HEK293 (cell line): ENCODE measurements at regions not wholly inside any gene's neighbourhood (a gene's known extent, or its start where the extent isn't known, plus 50 kb on each side); places are given as distances from the start of the nearest gene placed in this dataset.

Experiments
- CTCF ChIA-PET: fragments of 350-600 bp; formaldehyde crosslinking; extraction: SDS; loops from one replicate; lab custom pipeline; 2021; ENCODE audit warnings: antibody characterized with exemption; lab: Yijun Ruan, JAX
- POLR2A ChIA-PET: fragments of 300-600 bp; formaldehyde crosslinking; extraction: SDS; loops from one replicate; lab custom pipeline; 2020; ENCODE audit warnings: antibody characterized with exemption, inconsistent platforms; lab: Yijun Ruan, JAX
- H3K27ac ChIP-seq: fragments of 200-500 bp; sonication (Bioruptor generic); 2 replicates; pipeline ENCODE4 v1.5.1; 2014; ENCODE audit warnings: low read depth, low read length, control low read depth, inconsistent platforms; ENCODE audit errors: extremely low read depth
- H3K36me3 ChIP-seq, 2 experiments: fragments of 200-500 bp in 1 of 2; sonication (Bioruptor generic) in 1 of 2; 1 replicate in 1 of 2; 2 replicates in 1 of 2; pipeline ENCODE4 v1.5.1; 2014 to 2017; ENCODE audit warnings: inconsistent platforms in 2 of 2, low read length in 2 of 2; ENCODE audit not compliant: control insufficient read depth in 2 of 2, insufficient read depth in 1 of 2
- H3K4me1 ChIP-seq: fragments of 200-500 bp; sonication (Bioruptor generic); 2 replicates; pipeline ENCODE4 v1.5.1; 2014; ENCODE audit warnings: mild to moderate bottlenecking, low read length, inconsistent platforms; ENCODE audit not compliant: control insufficient read depth, insufficient read depth
- H3K4me3 ChIP-seq: 2 replicates; pipeline ENCODE4 v1.5.1; 2011; ENCODE audit warnings: low read depth, mild to moderate bottlenecking, control low read depth, low read length, moderate library complexity
- H3K9me3 ChIP-seq: fragments of 200-500 bp; sonication (Bioruptor generic); 2 replicates; pipeline ENCODE4 v1.5.1; 2014; ENCODE audit warnings: low read depth, low read length, inconsistent platforms; ENCODE audit not compliant: control insufficient read depth, insufficient read depth
- IKZF3 ChIP-seq: fragments of 450-650 bp; IDR thresholded peaks from 2 replicates; pipeline ENCODE4 v1.5.0; 2018; ENCODE audit warnings: missing biosample characterization, mild to moderate bottlenecking, missing genetic modification characterization, moderate library complexity
- KLF16 ChIP-seq: fragments of 450-650 bp; formaldehyde crosslinking; IDR thresholded peaks from 2 replicates; pipeline ENCODE4 v1.5.1; 2017; ENCODE audit warnings: missing biosample characterization, missing genetic modification characterization
- KLF8 ChIP-seq: fragments of 450-650 bp; formaldehyde crosslinking; IDR thresholded peaks from 2 replicates; pipeline ENCODE4 v1.5.1; 2016; ENCODE audit warnings: missing biosample characterization, missing genetic modification characterization
- OVOL3 ChIP-seq: fragments of 450-650 bp; formaldehyde crosslinking; IDR thresholded peaks from 2 replicates; pipeline ENCODE4 v1.5.1; 2016; ENCODE audit warnings: missing biosample characterization, missing genetic modification characterization
- SP7 ChIP-seq: fragments of 450-650 bp; formaldehyde crosslinking; IDR thresholded peaks from 2 replicates; pipeline ENCODE4 v1.5.1; 2016; ENCODE audit warnings: missing biosample characterization, missing genetic modification characterization
- TSHZ1 ChIP-seq: fragments of 450-650 bp; formaldehyde crosslinking; IDR thresholded peaks from 2 replicates; pipeline ENCODE4 v1.5.1; 2016; ENCODE audit warnings: missing biosample characterization, missing genetic modification characterization, borderline replicate concordance
- ZNF157 ChIP-seq: fragments of 450-650 bp; formaldehyde crosslinking; IDR thresholded peaks from 2 replicates; pipeline ENCODE4 v1.5.1; 2016; ENCODE audit warnings: missing biosample characterization, missing genetic modification characterization
- ZNF19 ChIP-seq: fragments of 450-650 bp; formaldehyde crosslinking; IDR thresholded peaks from 2 replicates; pipeline ENCODE4; 2016; ENCODE audit warnings: missing biosample characterization, missing genetic modification characterization, low read depth
- ZNF2 ChIP-seq: fragments of 450-650 bp; formaldehyde crosslinking; IDR thresholded peaks from 2 replicates; pipeline ENCODE4 v1.5.1; 2016; ENCODE audit warnings: missing biosample characterization, missing genetic modification characterization
- ZNF302 ChIP-seq: fragments of 450-650 bp; formaldehyde crosslinking; IDR thresholded peaks from 2 replicates; pipeline ENCODE4 v1.5.1; 2016; ENCODE audit warnings: missing biosample characterization, missing genetic modification characterization, low read depth
- ZNF354C ChIP-seq: fragments of 450-650 bp; formaldehyde crosslinking; IDR thresholded peaks from 2 replicates; pipeline ENCODE4 v1.5.1; 2016; ENCODE audit warnings: missing biosample characterization, missing genetic modification characterization, low read depth, borderline replicate concordance
- ZNF362 ChIP-seq: fragments of 450-650 bp; formaldehyde crosslinking; IDR thresholded peaks from 2 replicates; pipeline ENCODE4 v1.5.1; 2016; ENCODE audit warnings: missing biosample characterization, missing genetic modification characterization
- ZNF48 ChIP-seq: fragments of 450-650 bp; formaldehyde crosslinking; IDR thresholded peaks from 2 replicates; pipeline ENCODE4 v1.5.1; 2016; ENCODE audit warnings: missing biosample characterization, missing genetic modification characterization
- ZNF610 ChIP-seq: fragments of 450-650 bp; formaldehyde crosslinking; IDR thresholded peaks from 2 replicates; pipeline ENCODE4 v1.5.1; 2016; ENCODE audit warnings: missing biosample characterization, missing genetic modification characterization, borderline replicate concordance
- ZNF664 ChIP-seq: fragments of 450-650 bp; formaldehyde crosslinking; IDR thresholded peaks from 2 replicates; pipeline ENCODE4 v1.5.1; 2016; ENCODE audit warnings: missing biosample characterization, missing genetic modification characterization
- ZNF704 ChIP-seq: fragments of 450-650 bp; formaldehyde crosslinking; IDR thresholded peaks from 2 replicates; pipeline ENCODE4 v1.5.1; 2016; ENCODE audit warnings: missing biosample characterization, missing genetic modification characterization
- ZSCAN30 ChIP-seq: fragments of 450-650 bp; IDR thresholded peaks from 2 replicates; pipeline ENCODE4 v1.5.1; 2018; ENCODE audit warnings: missing biosample characterization, mild to moderate bottlenecking, missing genetic modification characterization, moderate library complexity
- ZXDB ChIP-seq: fragments of 450-650 bp; formaldehyde crosslinking; IDR thresholded peaks from 2 replicates; pipeline ENCODE4 v1.5.1; 2016; ENCODE audit warnings: missing biosample characterization, missing genetic modification characterization
- TF ChIP-seq, protein P1 (sequence below): fragments of 450-650 bp; formaldehyde crosslinking; IDR thresholded peaks from 2 replicates; pipeline ENCODE4 v1.5.1; 2016; ENCODE audit warnings: missing biosample characterization, missing genetic modification characterization
- TF ChIP-seq, protein P2 (sequence below): fragments of 450-650 bp; formaldehyde crosslinking; IDR thresholded peaks from 2 replicates; pipeline ENCODE4 v1.5.0; 2017; ENCODE audit warnings: missing biosample characterization, missing genetic modification characterization, borderline replicate concordance
- TF ChIP-seq, protein P3 (sequence below): fragments of 450-650 bp; formaldehyde crosslinking; IDR thresholded peaks from 2 replicates; pipeline ENCODE4 v1.5.1; 2016; ENCODE audit warnings: missing biosample characterization, missing genetic modification characterization

- no peak for TF ChIP-seq TSHZ1 (tag by site-specific recombination)
These were observed 67.6 kb downstream of the PFDN4 start (continued) for GRCh38 chr20:54275359-54276111.

DNA sequence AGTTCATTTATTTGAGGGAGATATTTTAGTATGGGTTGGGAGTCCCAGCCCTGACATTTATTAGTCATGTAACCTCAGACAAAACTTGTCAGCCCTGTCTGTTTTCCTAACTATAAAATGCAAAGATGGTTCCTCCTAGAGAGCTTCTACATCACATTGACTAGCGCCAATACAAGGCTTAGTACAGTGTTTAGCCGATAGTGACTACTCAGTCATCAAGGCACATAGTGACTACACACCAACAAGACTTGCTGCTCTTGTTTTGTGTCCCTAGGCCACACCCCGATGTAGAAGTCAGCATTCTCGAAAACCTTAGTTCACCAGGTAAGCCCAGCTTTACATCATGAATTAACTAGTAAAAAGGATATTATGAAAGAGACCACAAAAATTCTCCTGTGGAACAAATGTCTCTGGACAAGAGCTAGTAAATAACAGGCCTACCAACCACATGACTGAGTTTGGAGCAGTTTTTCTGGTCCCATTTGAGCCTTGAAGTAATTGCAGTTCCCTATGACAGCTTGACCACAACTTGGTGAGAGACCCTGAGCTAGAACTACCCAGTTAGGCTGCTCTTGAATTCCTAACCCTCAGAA lies 68.8 kb downstream of the PFDN4 start:
- Histone ChIP-seq H3K9me3 (no peaks in the 10 kb centered on the region), H3K4me1 (no peaks in the 10 kb centered on the region), H3K36me3 (no peaks in the 10 kb centered on the region), H3K27ac (no peak overlapping the region), H3K4me3 (no peak overlapping the region)
- CTCF ChIA-PET, result interaction anchor here (0.9 kb wide), 2 partner anchors 174 to 371 kb away, joined by 4 to 6 read pairs; no protein-coding TSS in a partner anchor
- TF ChIP-seq, protein P1, sequence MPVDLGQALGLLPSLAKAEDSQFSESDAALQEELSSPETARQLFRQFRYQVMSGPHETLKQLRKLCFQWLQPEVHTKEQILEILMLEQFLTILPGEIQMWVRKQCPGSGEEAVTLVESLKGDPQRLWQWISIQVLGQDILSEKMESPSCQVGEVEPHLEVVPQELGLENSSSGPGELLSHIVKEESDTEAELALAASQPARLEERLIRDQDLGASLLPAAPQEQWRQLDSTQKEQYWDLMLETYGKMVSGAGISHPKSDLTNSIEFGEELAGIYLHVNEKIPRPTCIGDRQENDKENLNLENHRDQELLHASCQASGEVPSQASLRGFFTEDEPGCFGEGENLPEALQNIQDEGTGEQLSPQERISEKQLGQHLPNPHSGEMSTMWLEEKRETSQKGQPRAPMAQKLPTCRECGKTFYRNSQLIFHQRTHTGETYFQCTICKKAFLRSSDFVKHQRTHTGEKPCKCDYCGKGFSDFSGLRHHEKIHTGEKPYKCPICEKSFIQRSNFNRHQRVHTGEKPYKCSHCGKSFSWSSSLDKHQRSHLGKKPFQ (tag by site-specific recombination), result no peak
- no peak for TF ChIP-seq KLF16
- no peak for TF ChIP-seq ZNF664
- TF ChIP-seq ZNF704 (tag by site-specific recombination), result no peak
- TF ChIP-seq KLF8 (tag by site-specific recombination), result no peak
- no peak for TF ChIP-seq ZXDB (tag by site-specific recombination)
- no peak for TF ChIP-seq ZNF610 (tag by site-specific recombination)
- POLR2A ChIA-PET, result no interaction called here

GRCh38 chr20:54278262-54278661 lies 70.4 kb downstream of the PFDN4 start:
- no peaks in the 10 kb centered on the region for H3K9me3 ChIP-seq
- no peak overlapping the region for H3K4me3 ChIP-seq
- ChIA-PET POLR2A (no interaction called here), CTCF (interaction anchor here (0.7 kb wide), 1 partner anchor 357 kb away, joined by 3 read pairs; no protein-coding TSS in a partner anchor)
- H3K36me3 ChIP-seq, result no peaks in the 10 kb centered on the region
- H3K27ac ChIP-seq, result no peak overlapping the region
- no peaks in the 10 kb centered on the region for H3K4me1 ChIP-seq
- TF ChIP-seq, protein P2, sequence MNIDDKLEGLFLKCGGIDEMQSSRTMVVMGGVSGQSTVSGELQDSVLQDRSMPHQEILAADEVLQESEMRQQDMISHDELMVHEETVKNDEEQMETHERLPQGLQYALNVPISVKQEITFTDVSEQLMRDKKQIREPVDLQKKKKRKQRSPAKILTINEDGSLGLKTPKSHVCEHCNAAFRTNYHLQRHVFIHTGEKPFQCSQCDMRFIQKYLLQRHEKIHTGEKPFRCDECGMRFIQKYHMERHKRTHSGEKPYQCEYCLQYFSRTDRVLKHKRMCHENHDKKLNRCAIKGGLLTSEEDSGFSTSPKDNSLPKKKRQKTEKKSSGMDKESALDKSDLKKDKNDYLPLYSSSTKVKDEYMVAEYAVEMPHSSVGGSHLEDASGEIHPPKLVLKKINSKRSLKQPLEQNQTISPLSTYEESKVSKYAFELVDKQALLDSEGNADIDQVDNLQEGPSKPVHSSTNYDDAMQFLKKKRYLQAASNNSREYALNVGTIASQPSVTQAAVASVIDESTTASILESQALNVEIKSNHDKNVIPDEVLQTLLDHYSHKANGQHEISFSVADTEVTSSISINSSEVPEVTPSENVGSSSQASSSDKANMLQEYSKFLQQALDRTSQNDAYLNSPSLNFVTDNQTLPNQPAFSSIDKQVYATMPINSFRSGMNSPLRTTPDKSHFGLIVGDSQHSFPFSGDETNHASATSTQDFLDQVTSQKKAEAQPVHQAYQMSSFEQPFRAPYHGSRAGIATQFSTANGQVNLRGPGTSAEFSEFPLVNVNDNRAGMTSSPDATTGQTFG (tag by site-specific recombination), result no peak
- no peak for TF ChIP-seq ZNF157
- TF ChIP-seq SP7, result no peak
- TF ChIP-seq OVOL3, result no peak
- TF ChIP-seq, protein P3, sequence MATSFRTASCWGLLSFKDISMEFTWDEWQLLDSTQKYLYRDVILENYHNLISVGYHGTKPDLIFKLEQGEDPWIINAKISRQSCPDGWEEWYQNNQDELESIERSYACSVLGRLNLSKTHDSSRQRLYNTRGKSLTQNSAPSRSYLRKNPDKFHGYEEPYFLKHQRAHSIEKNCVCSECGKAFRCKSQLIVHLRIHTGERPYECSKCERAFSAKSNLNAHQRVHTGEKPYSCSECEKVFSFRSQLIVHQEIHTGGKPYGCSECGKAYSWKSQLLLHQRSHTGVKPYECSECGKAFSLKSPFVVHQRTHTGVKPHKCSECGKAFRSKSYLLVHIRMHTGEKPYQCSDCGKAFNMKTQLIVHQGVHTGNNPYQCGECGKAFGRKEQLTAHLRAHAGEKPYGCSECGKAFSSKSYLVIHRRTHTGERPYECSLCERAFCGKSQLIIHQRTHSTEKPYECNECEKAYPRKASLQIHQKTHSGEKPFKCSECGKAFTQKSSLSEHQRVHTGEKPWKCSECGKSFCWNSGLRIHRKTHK (tag by site-specific recombination), result no peak
- no peak for TF ChIP-seq ZNF302 (tag by site-specific recombination)
- TF ChIP-seq IKZF3 (tag by site-specific recombination), result no peak
- no peak for TF ChIP-seq ZNF19 (tag by site-specific recombination)
- no peak for TF ChIP-seq ZSCAN30
- TF ChIP-seq ZNF362, result no peak
- no peak for TF ChIP-seq ZNF354C (tag by site-specific recombination)
- no peak for TF ChIP-seq ZNF48 (tag by site-specific recombination)
- TF ChIP-seq ZNF2, result no peak
